GM18873 (cell line): ENCODE measurements at regions not wholly inside any gene's neighbourhood (a gene's known extent, or its start where the extent isn't known, plus 50 kb on each side); places are given as distances from the start of the nearest gene placed in this dataset.

ENCODE experiments used
- ATAC-seq: cut with Tn5 transposase; IDR thresholded peaks from one replicate; pipeline ENCODE4 v1.9.1; 2021; ENCODE audit warnings: mild to moderate bottlenecking, moderate library complexity, moderate number of reproducible peaks; ENCODE audit not compliant: unreplicated experiment, low FRiP score

- ATAC-seq = no peak
These were observed 93.2 kb upstream of the PKDCC start for GRCh38 chr2:41954304-41955291.

- peak; percentile 55 for ATAC-seq
These were observed 92.3 kb upstream of the PKDCC start for GRCh38 chr2:41955316-41956043.

GRCh38 chr2:41957431-41957830, 90.4 kb upstream of the PKDCC start:
- no peak for ATAC-seq

- no peak for ATAC-seq
These were observed 89.6 kb upstream of the PKDCC start for GRCh38 chr2:41958251-41958650.

- ATAC-seq = no peak
These were observed 89.0 kb upstream of the PKDCC start for GRCh38 chr2:41958775-41959174.

GRCh38 chr2:41959760-41960159, 88.1 kb upstream of the PKDCC start:
- no peak for ATAC-seq

GRCh38 chr2:41962922-41963622, 84.7 kb upstream of the PKDCC start:
- ATAC-seq = no peak

GRCh38 chr2:41963661-41964525, 83.9 kb upstream of the PKDCC start:
- ATAC-seq = no peak

GRCh38 chr2:41965173-41965908, 82.5 kb upstream of the PKDCC start:
- no peak for ATAC-seq

GRCh38 chr2:41965909-41966295, 81.9 kb upstream of the PKDCC start:
- ATAC-seq = no peak

- ATAC-seq = no peak
These were observed 81.4 kb upstream of the PKDCC start for GRCh38 chr2:41966431-41966893.

- no peak for ATAC-seq
These were observed 80.9 kb upstream of the PKDCC start for GRCh38 chr2:41966920-41967319.

GRCh38 chr2:41967476-41968181, 80.2 kb upstream of the PKDCC start:
- no peak for ATAC-seq

- no peak for ATAC-seq
These were observed 79.6 kb upstream of the PKDCC start for GRCh38 chr2:41968182-41968578.

- ATAC-seq = no peak
These were observed 76.7 kb upstream of the PKDCC start for GRCh38 chr2:41970988-41971660.

- no peak for ATAC-seq
These were observed 75.6 kb upstream of the PKDCC start for GRCh38 chr2:41972179-41972578.

- no peak for ATAC-seq
These were observed 75.0 kb upstream of the PKDCC start for GRCh38 chr2:41972819-41973218.

GRCh38 chr2:41973871-41974270, 74.0 kb upstream of the PKDCC start:
- ATAC-seq = no peak
